Testis (tissue), 2 donors: ENCODE measurements at regions not wholly inside any gene's neighbourhood (a gene's known extent, or its start where the extent isn't known, plus 50 kb on each side); places are given as distances from the start of the nearest gene placed in this dataset.

ENCODE experiments used
- DNase-seq: peaks from one replicate; pipeline ENCODE4 v3.0.0-alpha.2; 2019
- H3K27ac ChIP-seq, 2 donors: fragments of 200-600 bp; sonication (generic); one replicate each; pipeline ENCODE4 v1.5.1; 2019
- H3K27me3 ChIP-seq: fragments of 200-600 bp; sonication (generic); one replicate; pipeline ENCODE4 v1.5.1; 2019
- H3K36me3 ChIP-seq: fragments of 200-600 bp; sonication (generic); one replicate; pipeline ENCODE4 v1.5.1; 2017; ENCODE audit warnings: low read depth; ENCODE audit errors: missing control alignments
- H3K4me1 ChIP-seq: fragments of 200-600 bp; sonication (generic); one replicate; pipeline ENCODE4 v1.5.1; 2019
- H3K4me3 ChIP-seq, 2 donors: fragments of 200-600 bp; sonication (generic); one replicate each; pipeline ENCODE4 v1.5.1; 2017 to 2019
- H3K9me3 ChIP-seq: fragments of 200-600 bp; sonication (generic); one replicate; pipeline ENCODE4 v1.5.1; 2017
- CTCF ChIP-seq, 3 experiments: fragments of 450-650 bp in 2 of 3; fragments of 200-600 bp in 1 of 3; sonication (generic) in 1 of 3; IDR thresholded peaks; one replicate each; pipeline ENCODE4 v1.5.1; 2016 to 2019; ENCODE audit warnings: antibody characterized with exemption in 3 of 3, mild to moderate bottlenecking in 2 of 3, moderate library complexity in 1 of 3
- POLR2A ChIP-seq: fragments of 450-650 bp; IDR thresholded peaks from one replicate; pipeline ENCODE4 v1.6.1; 2017; ENCODE audit warnings: antibody characterized with exemption, mild to moderate bottlenecking, moderate library complexity
- WGBS, 2 donors: methylation state at CpG; one replicate each; pipeline ENCODE4 v1.1.5; 2018; 5-methylcytosine and 5-hydroxymethylcytosine counted together
- intact Hi-C: fragments of 100-400 bp; cut with DNase I; formaldehyde crosslinking; loops from one replicate; pipeline ENCODE4 v1.15.1; 2023; ENCODE audit warnings: low total_unique reads

GRCh38 chr11:44506375-44507016 is 59.0 kb upstream of the CD82 start:
- 62% methylated on average over 7 of the region's 7 CpGs for WGBS, 2 donors
- no peak for TF ChIP-seq POLR2A
- TF ChIP-seq CTCF (IDR thresholded peaks at IDR 0.05) = no peak

GRCh38 chr11:44507491-44507890 is 58.0 kb upstream of the CD82 start:
- no peak for DNase-seq
- peaks cover 5% of the 10 kb centered on the region for H3K4me1 ChIP-seq
- TF ChIP-seq POLR2A (no peak), CTCF (IDR thresholded peaks at IDR 0.05) (no peak)
- no peaks in the 10 kb centered on the region for H3K9me3 ChIP-seq
- H3K27me3 ChIP-seq = no peaks in the 10 kb centered on the region
- 88 to 96% methylated on average over 3 of the region's 3 CpGs for WGBS, 2 donors
- H3K36me3 ChIP-seq = no peaks in the 10 kb centered on the region
- no peak overlapping the region for H3K4me3 ChIP-seq
- no peak overlapping the region for H3K27ac ChIP-seq
- intact Hi-C loops = no loop called here

More at GRCh38 chr11:44506375-44507016, 59.0 kb upstream of the CD82 start:
- H3K36me3 ChIP-seq = no peaks in the 10 kb centered on the region
- no peaks in the 10 kb centered on the region for H3K27me3 ChIP-seq
- no peak overlapping the region for H3K27ac ChIP-seq
- DNase-seq = no peak
- H3K9me3 ChIP-seq = no peaks in the 10 kb centered on the region
- intact Hi-C loops = no loop called here
- peaks cover 5% of the 10 kb centered on the region for H3K4me1 ChIP-seq
- no peak overlapping the region for H3K4me3 ChIP-seq

DNA sequence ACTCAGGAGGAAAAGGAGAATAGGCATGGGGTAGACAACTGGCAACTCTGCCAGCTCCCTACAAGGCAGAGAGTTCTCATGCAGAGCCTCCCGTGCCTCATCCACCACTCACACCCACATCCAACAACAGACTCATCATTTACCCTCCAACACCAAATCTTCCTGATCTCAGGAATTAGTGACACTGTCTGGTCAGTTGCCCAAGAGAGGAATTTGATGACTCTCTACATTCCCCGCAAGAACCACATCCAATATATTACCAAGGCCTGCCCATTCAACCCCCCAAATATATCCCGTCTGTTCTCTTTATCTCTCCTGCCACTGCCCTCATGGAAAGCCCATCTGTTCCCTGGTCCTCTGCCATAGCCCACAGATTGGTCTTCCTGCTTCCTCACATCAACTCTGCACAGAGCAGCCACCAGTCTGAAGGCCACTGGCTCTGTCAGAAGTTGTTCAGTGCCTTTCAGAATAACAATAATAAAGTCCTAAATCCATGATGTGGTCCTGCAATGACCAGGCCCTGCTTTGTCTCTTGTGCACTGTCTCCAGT is 57.5 kb upstream of the CD82 start:
- intact Hi-C loops = no loop called here
- WGBS, 2 donors = 81 to 84% methylated on average over 3 of the region's 3 CpGs
- no peaks in the 10 kb centered on the region for H3K27me3 ChIP-seq

DNA sequence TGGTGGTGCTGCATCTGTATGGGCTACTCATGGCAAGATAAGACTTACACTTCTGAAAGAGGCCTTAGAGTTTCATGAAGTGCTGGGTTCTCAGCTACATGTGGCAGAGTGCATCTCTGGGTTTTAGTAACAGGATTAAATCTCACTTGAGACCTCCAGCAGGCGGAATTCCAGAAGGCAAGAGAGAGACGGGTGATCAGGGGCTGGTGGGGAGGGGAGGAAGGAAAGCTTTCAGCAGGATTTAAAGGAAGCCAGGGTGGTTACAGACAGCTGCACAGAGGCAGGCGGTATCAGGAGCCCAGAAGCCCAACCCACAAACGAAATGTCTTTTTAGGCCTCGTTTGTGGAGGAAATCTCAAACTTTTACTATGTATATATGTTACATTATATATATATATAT is 56.2 kb upstream of the CD82 start:
- Histone ChIP-seq H3K9me3 (no peaks in the 10 kb centered on the region), H3K4me1 (peaks cover 5% of the 10 kb centered on the region), H3K27ac (no peak overlapping the region), H3K4me3 (no peak overlapping the region), H3K36me3 (no peaks in the 10 kb centered on the region), H3K27me3 (no peaks in the 10 kb centered on the region)
- WGBS, 2 donors = 67 to 71% methylated on average over 5 of the region's 5 CpGs
- DNase-seq = no peak
- TF ChIP-seq POLR2A (no peak), CTCF (IDR thresholded peaks at IDR 0.05) (no peak)
- intact Hi-C loops = no loop called here

More for the DNA sequence above, 57.5 kb upstream of the CD82 start:
- H3K9me3 ChIP-seq = no peaks in the 10 kb centered on the region
- H3K4me3 ChIP-seq = no peak overlapping the region
- peaks cover 5% of the 10 kb centered on the region for H3K4me1 ChIP-seq
- TF ChIP-seq POLR2A (no peak), CTCF (IDR thresholded peaks at IDR 0.05) (no peak)
- no peaks in the 10 kb centered on the region for H3K36me3 ChIP-seq
- no peak overlapping the region for H3K27ac ChIP-seq
- no peak for DNase-seq

DNA sequence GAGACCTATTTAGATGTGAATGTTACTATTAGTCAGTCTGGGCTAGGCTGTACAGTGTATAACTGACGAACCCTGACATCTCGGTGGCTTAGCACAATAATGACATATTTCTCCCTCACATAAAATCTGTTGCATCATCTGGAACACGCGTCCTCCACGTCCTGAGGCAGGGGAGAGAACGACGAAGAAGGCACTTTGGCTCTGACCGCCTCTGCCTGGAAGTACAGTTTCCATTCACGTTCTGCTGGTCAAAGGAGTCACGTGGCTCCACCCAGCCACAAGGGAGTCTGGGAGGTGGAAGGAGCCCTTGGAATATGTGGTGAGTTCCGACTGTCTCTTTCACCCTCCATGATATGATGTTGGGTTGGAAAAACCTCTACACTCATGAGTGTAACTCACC is 55.1 kb upstream of the CD82 start:
- 87 to 89% methylated on average over 11 of the region's 11 CpGs for WGBS, 2 donors
- no peak for DNase-seq
- Histone ChIP-seq H3K4me3 (no peak overlapping the region), H3K27ac (no peak overlapping the region), H3K36me3 (no peaks in the 10 kb centered on the region), H3K27me3 (no peaks in the 10 kb centered on the region), H3K9me3 (no peaks in the 10 kb centered on the region), H3K4me1 (peaks cover 5% of the 10 kb centered on the region)
- TF ChIP-seq POLR2A = no peak
- no peak for TF ChIP-seq CTCF (IDR thresholded peaks at IDR 0.05)
- intact Hi-C loops = no loop called here
